ENCODE measurements at regions not wholly inside any gene's neighbourhood (a gene's known extent, or its start where the extent isn't known, plus 50 kb on each side); places are given as distances from the start of the nearest gene placed in this dataset.

DNA sequence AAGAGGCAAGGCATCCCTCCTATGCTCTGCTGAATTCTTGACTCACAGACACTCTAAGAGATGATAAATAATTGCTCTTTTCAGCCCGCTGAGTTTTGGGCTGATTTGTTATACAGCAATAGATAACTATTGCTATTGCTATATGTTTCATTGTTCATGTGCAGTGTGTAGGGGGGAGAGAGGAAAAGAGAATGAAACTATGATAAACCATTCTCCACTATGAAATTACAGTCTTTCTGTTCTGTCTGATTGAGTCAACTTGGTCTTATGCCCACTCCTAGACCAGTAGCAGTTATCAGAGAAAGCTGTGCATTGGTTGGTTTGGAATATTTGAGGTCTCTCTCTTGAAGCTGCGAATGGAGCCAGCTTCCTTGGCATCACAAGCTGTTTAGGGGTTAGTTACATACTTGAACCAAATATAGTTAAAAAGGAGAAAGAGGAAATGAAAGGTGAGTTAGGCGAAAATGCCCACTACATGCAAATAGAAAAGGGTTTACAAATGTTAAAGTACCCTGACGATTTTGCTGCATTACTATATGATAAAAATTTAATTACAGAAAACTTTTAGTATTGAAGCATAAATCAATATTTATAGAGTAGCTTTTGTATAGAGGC lies 136.3 kb upstream of the ACTBL2 start:
- no peak for DNase-seq (ENCODE audit: low read depth)
- Mint-ChIP-seq H3K9me3 (ENCODE audit: unreplicated experiment) (no peaks in the 10 kb centered on the region), H3K4me1 (ENCODE audit: low read depth, unreplicated experiment) (no peaks in the 10 kb centered on the region), H3K27me3 (ENCODE audit: low read depth, unreplicated experiment) (no peaks in the 10 kb centered on the region), H3K4me3 (ENCODE audit: unreplicated experiment) (no peak overlapping the region), H3K27ac (ENCODE audit: unreplicated experiment) (no peak overlapping the region), H3K36me3 (ENCODE audit: low read depth, unreplicated experiment) (no peaks in the 10 kb centered on the region)
- H3K27me3 ChIP-seq (ENCODE audit: insufficient read depth, low read length): no peaks in the 10 kb centered on the region
- H3K4me1 ChIP-seq (ENCODE audit: insufficient read depth, low read length): no peaks in the 10 kb centered on the region
- no peaks in the 10 kb centered on the region for H4K20me1 ChIP-seq (ENCODE audit: insufficient read depth, low read length)
- H3K36me3 ChIP-seq (ENCODE audit: insufficient read depth, low read length): no peaks in the 10 kb centered on the region
- no peak overlapping the region for H2AFZ ChIP-seq (ENCODE audit: low read depth, low read length)
- H3K27ac ChIP-seq (ENCODE audit: low read depth, low read length): no peak overlapping the region
- TF ChIP-seq EZH2 (IDR thresholded peaks at IDR 0.05; ENCODE audit: insufficient read depth, low read length): no peak
- TF ChIP-seq, protein P1, sequence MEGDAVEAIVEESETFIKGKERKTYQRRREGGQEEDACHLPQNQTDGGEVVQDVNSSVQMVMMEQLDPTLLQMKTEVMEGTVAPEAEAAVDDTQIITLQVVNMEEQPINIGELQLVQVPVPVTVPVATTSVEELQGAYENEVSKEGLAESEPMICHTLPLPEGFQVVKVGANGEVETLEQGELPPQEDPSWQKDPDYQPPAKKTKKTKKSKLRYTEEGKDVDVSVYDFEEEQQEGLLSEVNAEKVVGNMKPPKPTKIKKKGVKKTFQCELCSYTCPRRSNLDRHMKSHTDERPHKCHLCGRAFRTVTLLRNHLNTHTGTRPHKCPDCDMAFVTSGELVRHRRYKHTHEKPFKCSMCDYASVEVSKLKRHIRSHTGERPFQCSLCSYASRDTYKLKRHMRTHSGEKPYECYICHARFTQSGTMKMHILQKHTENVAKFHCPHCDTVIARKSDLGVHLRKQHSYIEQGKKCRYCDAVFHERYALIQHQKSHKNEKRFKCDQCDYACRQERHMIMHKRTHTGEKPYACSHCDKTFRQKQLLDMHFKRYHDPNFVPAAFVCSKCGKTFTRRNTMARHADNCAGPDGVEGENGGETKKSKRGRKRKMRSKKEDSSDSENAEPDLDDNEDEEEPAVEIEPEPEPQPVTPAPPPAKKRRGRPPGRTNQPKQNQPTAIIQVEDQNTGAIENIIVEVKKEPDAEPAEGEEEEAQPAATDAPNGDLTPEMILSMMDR (IDR thresholded peaks at IDR 0.05; ENCODE audit: insufficient read depth, low read depth, low read length): no peak
- no peaks in the 10 kb centered on the region for H3K9me3 ChIP-seq (ENCODE audit: insufficient read depth, low read depth, low read length)
- no peak overlapping the region for H3K9ac ChIP-seq (ENCODE audit: low read length)
- no peak overlapping the region for H3K4me2 ChIP-seq (ENCODE audit: low read length)
- H3K79me2 ChIP-seq (ENCODE audit: insufficient read depth, low read length): no peaks in the 10 kb centered on the region
- no peak overlapping the region for H3K4me3 ChIP-seq (ENCODE audit: insufficient read depth, low read depth, low read length)
- FAIRE-seq: no peak

DNA sequence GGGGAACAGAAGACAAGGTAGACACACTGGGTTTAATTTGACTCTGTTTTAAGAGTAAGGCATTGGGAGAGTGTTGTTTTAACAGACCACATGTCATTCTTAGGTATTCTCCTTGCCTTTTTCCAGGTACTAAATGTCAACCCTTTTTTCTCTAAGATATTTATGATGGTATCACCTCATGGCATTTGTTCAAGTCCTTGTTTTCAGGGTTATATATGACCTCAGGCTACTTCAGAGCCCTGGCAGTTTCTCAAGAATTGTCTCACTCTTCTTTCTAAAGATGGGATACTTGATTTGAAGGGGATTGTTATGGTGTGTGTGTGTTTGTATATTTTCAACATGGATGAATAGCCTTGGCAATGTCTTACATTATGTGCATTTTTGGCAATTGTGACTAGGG lies 131.1 kb upstream of the ACTBL2 start:
- no peaks in the 10 kb centered on the region for H3K9me3 Mint-ChIP-seq (ENCODE audit: unreplicated experiment)
- TF ChIP-seq, protein P1 (IDR thresholded peaks at IDR 0.05; ENCODE audit: insufficient read depth, low read depth, low read length): no peak
- no peak for TF ChIP-seq EZH2 (IDR thresholded peaks at IDR 0.05; ENCODE audit: insufficient read depth, low read length)
- no peak overlapping the region for H3K4me3 Mint-ChIP-seq (ENCODE audit: unreplicated experiment)
- H3K4me2 ChIP-seq (ENCODE audit: low read length): no peak overlapping the region
- H3K9ac ChIP-seq (ENCODE audit: low read length): no peak overlapping the region
- H3K4me1 ChIP-seq (ENCODE audit: insufficient read depth, low read length): no peaks in the 10 kb centered on the region
- H3K4me1 Mint-ChIP-seq (ENCODE audit: low read depth, unreplicated experiment): no peaks in the 10 kb centered on the region
- H3K27me3 Mint-ChIP-seq (ENCODE audit: low read depth, unreplicated experiment): no peaks in the 10 kb centered on the region
- no peaks in the 10 kb centered on the region for H3K9me3 ChIP-seq (ENCODE audit: insufficient read depth, low read depth, low read length)
- H3K4me3 ChIP-seq (ENCODE audit: insufficient read depth, low read depth, low read length): no peak overlapping the region
- DNase-seq (ENCODE audit: low read depth) (no peak), FAIRE-seq (no peak)
- no peaks in the 10 kb centered on the region for H4K20me1 ChIP-seq (ENCODE audit: insufficient read depth, low read length)
- no peak overlapping the region for H3K27ac Mint-ChIP-seq (ENCODE audit: unreplicated experiment)
- H3K27me3 ChIP-seq (ENCODE audit: insufficient read depth, low read length): no peaks in the 10 kb centered on the region
- no peaks in the 10 kb centered on the region for H3K36me3 ChIP-seq (ENCODE audit: insufficient read depth, low read length)
- no peak overlapping the region for H2AFZ ChIP-seq (ENCODE audit: low read depth, low read length)
- no peaks in the 10 kb centered on the region for H3K79me2 ChIP-seq (ENCODE audit: insufficient read depth, low read length)
- H3K27ac ChIP-seq (ENCODE audit: low read depth, low read length): no peak overlapping the region
- no peaks in the 10 kb centered on the region for H3K36me3 Mint-ChIP-seq (ENCODE audit: low read depth, unreplicated experiment)

DNA sequence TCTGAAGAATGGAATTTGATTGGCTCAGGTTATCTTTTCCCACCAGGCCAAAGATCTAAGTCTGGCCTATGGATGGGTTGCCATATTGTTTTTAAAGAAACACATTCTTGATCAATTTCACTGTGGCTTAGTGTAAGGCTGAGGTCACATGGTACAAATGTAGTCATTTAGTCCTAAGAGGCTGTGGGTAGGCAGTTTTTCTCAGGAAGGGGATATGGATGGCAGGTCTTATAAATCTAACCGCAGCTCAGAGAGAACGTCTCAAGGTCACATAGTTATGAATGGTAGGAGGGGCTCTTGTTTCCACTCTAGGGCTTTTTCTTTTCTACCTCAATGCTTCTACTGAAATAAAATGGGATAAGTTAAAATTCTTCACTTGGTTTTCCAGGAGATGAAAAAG lies 128.6 kb upstream of the ACTBL2 start:
- H3K27me3 Mint-ChIP-seq (ENCODE audit: low read depth, unreplicated experiment): no peaks in the 10 kb centered on the region
- no peak for TF ChIP-seq EZH2 (IDR thresholded peaks at IDR 0.05; ENCODE audit: insufficient read depth, low read length)
- TF ChIP-seq, protein P1 (IDR thresholded peaks at IDR 0.05; ENCODE audit: insufficient read depth, low read depth, low read length): no peak
- DNase-seq (ENCODE audit: low read depth): no peak

More for the DNA sequence above, 128.6 kb upstream of the ACTBL2 start:
- H3K4me1 Mint-ChIP-seq (ENCODE audit: low read depth, unreplicated experiment): no peaks in the 10 kb centered on the region
- H3K4me1 ChIP-seq (ENCODE audit: insufficient read depth, low read length): no peaks in the 10 kb centered on the region
- H3K36me3 Mint-ChIP-seq (ENCODE audit: low read depth, unreplicated experiment): no peaks in the 10 kb centered on the region
- no peaks in the 10 kb centered on the region for H4K20me1 ChIP-seq (ENCODE audit: insufficient read depth, low read length)
- H3K27ac Mint-ChIP-seq (ENCODE audit: unreplicated experiment): no peak overlapping the region
- no peak overlapping the region for H3K9ac ChIP-seq (ENCODE audit: low read length)
- FAIRE-seq: no peak
- H3K79me2 ChIP-seq (ENCODE audit: insufficient read depth, low read length): no peaks in the 10 kb centered on the region
- no peak overlapping the region for H2AFZ ChIP-seq (ENCODE audit: low read depth, low read length)
- no peaks in the 10 kb centered on the region for H3K27me3 ChIP-seq (ENCODE audit: insufficient read depth, low read length)
- no peaks in the 10 kb centered on the region for H3K36me3 ChIP-seq (ENCODE audit: insufficient read depth, low read length)
- no peak overlapping the region for H3K4me3 ChIP-seq (ENCODE audit: insufficient read depth, low read depth, low read length)
- no peaks in the 10 kb centered on the region for H3K9me3 Mint-ChIP-seq (ENCODE audit: unreplicated experiment)
- no peak overlapping the region for H3K4me3 Mint-ChIP-seq (ENCODE audit: unreplicated experiment)
- H3K4me2 ChIP-seq (ENCODE audit: low read length): no peak overlapping the region
- H3K9me3 ChIP-seq (ENCODE audit: insufficient read depth, low read depth, low read length): no peaks in the 10 kb centered on the region
- no peak overlapping the region for H3K27ac ChIP-seq (ENCODE audit: low read depth, low read length)
